ENCODE measurements at regions not wholly inside any gene's neighbourhood (a gene's known extent, or its start where the extent isn't known, plus 50 kb on each side); places are given as distances from the start of the nearest gene placed in this dataset.
"Not testable (repeated sequence)": the region's sequence is repeated elsewhere in the genome, so short reads cannot be mapped to it uniquely, and the experiment has no call there.

- Histone ChIP-seq H3K79me2 (ENCODE audit: insufficient read depth, low read length) (no peaks in the 10 kb centered on the region), H3K36me3 (ENCODE audit: insufficient read depth, low read length) (no peaks in the 10 kb centered on the region), H3K27ac (ENCODE audit: low read depth, low read length, poor library complexity, severe bottlenecking) (no peak overlapping the region), H3K4me2 (ENCODE audit: low read length) (no peak overlapping the region), H3K9me3 (ENCODE audit: low read length) (no peaks in the 10 kb centered on the region), H2AFZ (ENCODE audit: low read length) (no peak overlapping the region), H3K27me3 (ENCODE audit: insufficient read depth, low read length) (no peaks in the 10 kb centered on the region), H3K9me2 (ENCODE audit: low read depth, low read length) (no peaks in the 10 kb centered on the region), H3F3A (ENCODE audit: insufficient read depth, low read length) (no peaks in the 10 kb centered on the region), H3K9ac (ENCODE audit: low read length) (no peak overlapping the region), H3K4me1 (ENCODE audit: insufficient read depth, low read length, severe bottlenecking) (no peaks in the 10 kb centered on the region), H4K20me1 (ENCODE audit: insufficient read depth, low read length) (no peaks in the 10 kb centered on the region), H3K4me3 (ENCODE audit: low read depth, low read length, poor library complexity, severe bottlenecking) (no peak overlapping the region)
- no peak for TF ChIP-seq EZH2 (IDR thresholded peaks at IDR 0.05; ENCODE audit: borderline replicate concordance, low read length)
- no peak for TF ChIP-seq CTCF (IDR thresholded peaks at IDR 0.05; ENCODE audit: low read length)
These were observed 108.2 kb downstream of the RAP2A start for GRCh38 chr13:97542102-97542685.

- Histone ChIP-seq H3K9me2 (ENCODE audit: low read depth, low read length) (no peaks in the 10 kb centered on the region), H2AFZ (ENCODE audit: low read length) (no peak overlapping the region)
- TF ChIP-seq EZH2 (IDR thresholded peaks at IDR 0.05; ENCODE audit: borderline replicate concordance, low read length): no peak
- no peak for TF ChIP-seq CTCF (IDR thresholded peaks at IDR 0.05; ENCODE audit: low read length)
These were observed 110.2 kb downstream of the RAP2A start for GRCh38 chr13:97544031-97544765.

GRCh38 chr13:97544971-97545499 lies 111.1 kb downstream of the RAP2A start:
- not testable (repeated sequence) for H2AFZ ChIP-seq (ENCODE audit: low read length); H3K27me3 ChIP-seq (ENCODE audit: insufficient read depth, low read length); H3K9me2 ChIP-seq (ENCODE audit: low read depth, low read length); H3K4me1 ChIP-seq (ENCODE audit: insufficient read depth, low read length, severe bottlenecking); H3F3A ChIP-seq (ENCODE audit: insufficient read depth, low read length); H3K79me2 ChIP-seq (ENCODE audit: insufficient read depth, low read length); H3K4me2 ChIP-seq (ENCODE audit: low read length); H3K9ac ChIP-seq (ENCODE audit: low read length); H3K36me3 ChIP-seq (ENCODE audit: insufficient read depth, low read length); H3K4me3 ChIP-seq (ENCODE audit: low read depth, low read length, poor library complexity, severe bottlenecking); H3K9me3 ChIP-seq (ENCODE audit: low read length); H3K27ac ChIP-seq (ENCODE audit: low read depth, low read length, poor library complexity, severe bottlenecking); H4K20me1 ChIP-seq (ENCODE audit: insufficient read depth, low read length)

More at GRCh38 chr13:97544031-97544765, 110.2 kb downstream of the RAP2A start:
- Histone ChIP-seq H3K27ac (ENCODE audit: low read depth, low read length, poor library complexity, severe bottlenecking) (no peak overlapping the region), H3K79me2 (ENCODE audit: insufficient read depth, low read length) (no peaks in the 10 kb centered on the region), H3K4me2 (ENCODE audit: low read length) (no peak overlapping the region), H3K36me3 (ENCODE audit: insufficient read depth, low read length) (no peaks in the 10 kb centered on the region), H3K4me1 (ENCODE audit: insufficient read depth, low read length, severe bottlenecking) (no peaks in the 10 kb centered on the region), H4K20me1 (ENCODE audit: insufficient read depth, low read length) (no peaks in the 10 kb centered on the region), H3K27me3 (ENCODE audit: insufficient read depth, low read length) (no peaks in the 10 kb centered on the region), H3K9me3 (ENCODE audit: low read length) (no peaks in the 10 kb centered on the region), H3F3A (ENCODE audit: insufficient read depth, low read length) (no peaks in the 10 kb centered on the region), H3K4me3 (ENCODE audit: low read depth, low read length, poor library complexity, severe bottlenecking) (no peak overlapping the region), H3K9ac (ENCODE audit: low read length) (no peak overlapping the region)

Measured in OCI-LY1 (cell line).